D721Med (cell line): ENCODE measurements at regions not wholly inside any gene's neighbourhood (a gene's known extent, or its start where the extent isn't known, plus 50 kb on each side); places are given as distances from the start of the nearest gene placed in this dataset.

Source experiments
- DNase-seq: peaks from one replicate; pipeline ENCODE4 v3.0.0; 2011; ENCODE audit warnings: low spot score; ENCODE audit not compliant: insufficient read length
- FAIRE-seq: peaks from 2 replicates; lab custom pipeline; 2011; peaks lifted over from hg19 to GRCh38; lab: Jason Lieb, UNC
- CTCF ChIP-seq: IDR thresholded peaks from 2 replicates; pipeline ENCODE4 v1.5.1; 2012; ENCODE audit warnings: mild to moderate bottlenecking, control low read depth; ENCODE audit not compliant: insufficient read depth; ENCODE audit errors: missing control alignments

- DNase-seq (no peak), FAIRE-seq (no peak)
- no peak for TF ChIP-seq CTCF
These were observed 389.7 kb downstream of the LMO4 start for GRCh38 chr1:87718241-87718950.

DNA sequence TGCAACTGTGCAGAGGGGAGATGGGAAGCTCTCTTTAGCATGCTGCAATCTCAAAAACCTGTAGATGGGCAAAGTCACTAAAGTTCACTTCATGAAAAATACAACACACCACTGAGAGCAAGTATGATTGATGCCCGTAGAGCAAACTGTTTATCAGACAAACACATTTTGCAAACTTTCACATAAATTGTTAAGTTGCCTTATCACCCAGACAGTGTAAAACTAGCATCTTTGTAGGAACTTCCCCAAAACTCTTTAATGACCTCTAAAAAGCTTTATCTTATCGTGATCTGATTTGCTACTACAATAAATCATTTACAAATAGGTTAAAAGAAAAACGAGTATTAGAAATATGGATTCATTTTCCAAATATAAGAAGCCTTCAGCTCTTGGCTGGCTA lies 391.0 kb downstream of the LMO4 start:
- TF ChIP-seq CTCF: no peak
- FAIRE-seq: no peak
- DNase-seq: no peak

DNA sequence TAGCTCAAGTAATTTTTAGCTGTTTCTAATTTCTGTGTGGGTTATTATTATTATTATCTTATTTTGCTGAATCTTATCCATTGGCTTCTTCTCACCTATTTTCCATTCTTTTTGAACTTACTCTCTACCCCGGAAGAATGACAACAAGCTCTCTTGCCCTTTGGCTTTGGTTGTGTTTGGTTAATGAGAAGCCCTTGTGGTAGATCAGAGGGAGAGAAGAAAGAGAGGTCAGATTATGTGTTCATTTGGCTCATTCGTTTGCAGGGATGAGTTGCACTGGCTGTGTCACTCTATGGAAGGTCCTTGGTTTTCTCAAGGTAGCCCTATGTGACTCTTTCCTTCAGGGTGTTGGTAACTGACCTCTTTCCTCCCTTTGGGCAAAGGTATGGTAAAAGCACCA lies 391.9 kb downstream of the LMO4 start:
- DNase-seq (no peak), FAIRE-seq (no peak)
- TF ChIP-seq CTCF: no peak

GRCh38 chr1:87723193-87723592 lies 394.5 kb downstream of the LMO4 start:
- no peak for DNase-seq
- FAIRE-seq: no peak
- TF ChIP-seq CTCF: no peak

DNA sequence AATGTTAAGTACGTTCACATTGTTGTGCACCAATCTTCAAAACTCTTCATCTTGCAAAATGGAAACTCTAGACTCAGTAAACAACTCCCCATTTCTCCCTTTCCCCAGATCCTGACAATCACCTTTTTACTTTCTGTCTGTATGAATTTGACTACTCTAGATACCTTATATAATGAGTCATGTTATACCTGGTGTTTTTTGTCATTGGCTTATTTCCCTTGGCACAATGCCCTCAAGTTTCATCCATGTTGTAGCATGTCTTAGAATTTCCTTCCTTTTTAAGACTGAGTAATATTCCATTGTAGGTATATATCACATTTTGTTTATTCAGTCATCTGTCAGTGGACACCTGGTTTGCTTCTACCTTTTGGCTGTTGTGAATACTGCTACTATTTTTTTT lies 399.5 kb downstream of the LMO4 start:
- DNase-seq (no peak), FAIRE-seq (no peak)
- no peak for TF ChIP-seq CTCF

DNA sequence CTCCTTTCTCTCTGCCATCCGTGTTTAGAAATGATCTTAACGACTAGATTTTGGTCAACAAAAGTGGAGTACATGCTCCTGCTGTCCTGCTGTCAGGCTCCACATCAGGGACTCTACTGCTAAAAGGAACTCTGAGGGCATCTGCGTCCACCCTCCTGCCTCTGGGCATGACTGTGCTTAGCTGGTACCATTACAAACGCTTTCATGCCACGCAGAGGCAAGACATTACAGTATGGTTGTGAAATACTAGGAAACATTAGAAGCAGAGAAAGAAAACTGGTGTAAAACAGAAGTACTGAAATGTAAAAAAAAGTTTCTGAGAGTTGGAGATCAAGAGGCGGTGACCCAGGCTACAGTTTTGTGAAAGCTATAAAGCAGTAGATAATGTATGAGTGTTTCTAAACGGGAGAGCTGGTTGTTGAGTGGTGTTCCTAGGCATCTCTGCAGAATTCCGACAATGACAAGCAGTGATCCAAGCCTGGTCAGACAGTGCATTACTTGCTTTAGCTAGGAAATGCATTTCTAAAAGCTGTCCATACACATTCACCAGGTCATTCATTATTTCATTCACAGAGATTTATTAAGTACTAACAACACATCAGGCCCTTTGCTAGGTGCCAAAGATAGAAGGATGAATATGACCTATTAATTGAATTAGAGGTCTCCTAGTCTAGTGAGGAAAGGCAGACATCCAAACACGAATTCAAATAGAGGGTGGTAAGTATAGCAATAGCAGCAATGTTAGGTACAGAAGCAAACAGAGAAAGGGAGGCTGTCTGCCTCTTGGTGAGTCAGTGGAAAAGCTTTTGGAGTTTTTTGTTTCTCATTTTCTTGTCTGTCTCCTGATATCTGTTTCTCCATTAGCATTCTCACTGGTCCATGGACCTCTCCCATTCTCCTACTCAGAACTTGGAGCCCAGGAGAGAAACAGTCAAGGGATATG lies 401.9 kb downstream of the LMO4 start:
- no peak for TF ChIP-seq CTCF
- DNase-seq (no peak), FAIRE-seq (no peak)
